NCI-H460 (cell line): ENCODE measurements at regions not wholly inside any gene's neighbourhood (a gene's known extent, or its start where the extent isn't known, plus 50 kb on each side); places are given as distances from the start of the nearest gene placed in this dataset.

Experiments
- DNase-seq: peaks from one replicate; pipeline ENCODE4 v3.0.0-alpha.2; 2016; ENCODE audit warnings: low read depth; ENCODE audit errors: extremely low read depth

- DNase-seq = no peak
These were observed 100.5 kb downstream of the AASDH start for GRCh38 chr4:56286763-56287162.

GRCh38 chr4:56283375-56283774, 103.9 kb downstream of the AASDH start:
- no peak for DNase-seq

DNA sequence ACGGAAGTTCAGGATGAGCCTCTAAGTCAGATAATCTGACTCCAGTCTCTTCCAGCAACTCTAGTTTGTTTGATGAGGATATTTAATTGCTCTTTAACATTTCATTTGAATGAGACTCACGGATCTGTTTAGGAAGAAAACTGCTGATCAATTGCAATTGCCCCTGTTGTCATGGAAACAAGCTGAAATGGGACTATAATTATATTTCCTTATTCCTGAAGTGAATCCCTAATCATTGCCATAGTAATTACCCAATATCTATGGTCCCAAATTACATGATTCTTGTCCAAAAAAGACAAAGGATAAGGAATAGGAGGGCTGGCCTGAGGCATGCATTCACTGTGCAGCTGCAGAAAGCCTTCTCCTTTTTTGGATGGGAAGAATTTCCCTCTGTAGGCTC, 105.3 kb downstream of the AASDH start:
- no peak for DNase-seq

- no peak for DNase-seq
These were observed 110.7 kb downstream of the AASDH start for GRCh38 chr4:56276547-56276946.

DNA sequence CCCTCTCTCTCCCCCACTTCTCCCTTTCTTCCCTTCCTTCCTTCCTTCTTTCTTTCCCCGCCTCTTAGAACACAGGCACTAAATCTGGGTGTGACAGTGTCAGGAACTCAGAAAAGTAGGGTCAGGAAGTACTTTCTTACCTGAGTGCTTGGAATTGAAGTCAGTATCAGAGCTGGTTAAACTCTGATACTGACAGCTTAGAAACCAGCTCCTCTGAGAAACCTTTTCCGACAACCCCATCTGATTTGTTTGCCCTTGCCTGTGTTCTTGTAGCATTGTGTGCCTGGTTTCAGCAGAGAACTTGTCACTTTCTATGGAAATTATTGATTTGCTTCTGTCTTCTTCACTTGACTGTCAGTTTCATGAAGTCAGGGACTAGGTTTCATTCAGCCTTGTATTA, 113.9 kb downstream of the AASDH start:
- DNase-seq = no peak

DNA sequence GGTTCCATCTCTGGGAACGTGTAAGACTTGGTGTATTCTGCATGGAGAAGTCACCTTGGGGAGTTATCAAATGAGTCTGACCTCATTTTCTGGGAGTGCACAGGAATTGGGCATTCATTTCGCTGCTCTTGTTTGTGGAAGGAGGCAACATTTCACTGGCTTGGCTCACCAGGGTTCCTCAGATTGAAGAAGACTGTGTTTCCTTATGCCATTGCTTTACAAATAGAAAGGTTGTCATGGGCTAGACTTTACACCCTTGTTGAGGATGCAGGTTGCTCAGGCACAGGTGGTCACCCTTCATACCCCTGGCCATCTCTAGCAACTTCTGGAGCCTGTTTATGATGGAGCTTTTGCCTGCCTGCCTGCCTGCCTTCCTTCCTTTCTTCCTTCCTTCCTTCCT, 114.4 kb downstream of the AASDH start:
- DNase-seq = no peak

DNA sequence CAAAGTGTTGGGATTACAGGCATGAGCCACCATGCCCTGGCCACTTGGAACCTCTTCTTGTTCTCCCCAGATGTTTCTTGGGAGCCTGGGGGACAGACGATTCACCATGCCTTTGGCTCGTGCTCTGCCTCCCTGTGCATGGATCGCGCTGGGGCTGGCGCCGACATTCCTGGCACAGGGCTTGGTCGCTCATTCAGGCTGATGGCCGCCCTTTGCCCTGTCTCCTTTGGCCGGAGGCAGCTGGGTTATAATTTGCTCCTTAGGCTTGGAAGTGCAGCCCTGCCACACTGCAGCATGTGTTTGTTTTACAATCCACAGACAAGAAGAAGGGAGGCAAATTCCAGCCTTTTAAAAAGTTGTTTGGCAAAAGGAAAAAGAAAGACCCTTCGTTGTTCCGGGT, 115.3 kb downstream of the AASDH start:
- no peak for DNase-seq

DNA sequence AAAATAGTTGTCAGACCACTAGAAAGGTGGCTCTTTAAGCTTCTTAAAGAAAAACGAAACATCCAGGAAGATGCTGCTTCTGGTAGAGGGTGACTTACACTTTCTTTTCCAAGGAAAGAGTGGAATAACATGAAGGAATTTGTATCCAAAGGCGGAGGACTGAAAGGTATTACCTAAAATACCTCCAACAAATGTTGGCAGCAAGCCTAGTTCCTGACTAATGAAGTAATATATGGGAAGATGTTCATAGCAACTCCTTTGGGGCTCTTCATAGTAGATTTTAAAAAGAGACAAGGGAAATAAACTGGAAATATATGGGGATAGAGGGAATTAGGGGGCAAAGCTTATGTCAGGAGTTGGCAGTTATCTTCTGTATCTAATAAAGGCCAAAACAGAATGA, 116.2 kb downstream of the AASDH start:
- DNase-seq = no peak

GRCh38 chr4:56267558-56267957, 119.7 kb downstream of the AASDH start:
- DNase-seq = no peak

- DNase-seq = no peak
These were observed 122.4 kb downstream of the AASDH start for GRCh38 chr4:56264873-56265272.

DNA sequence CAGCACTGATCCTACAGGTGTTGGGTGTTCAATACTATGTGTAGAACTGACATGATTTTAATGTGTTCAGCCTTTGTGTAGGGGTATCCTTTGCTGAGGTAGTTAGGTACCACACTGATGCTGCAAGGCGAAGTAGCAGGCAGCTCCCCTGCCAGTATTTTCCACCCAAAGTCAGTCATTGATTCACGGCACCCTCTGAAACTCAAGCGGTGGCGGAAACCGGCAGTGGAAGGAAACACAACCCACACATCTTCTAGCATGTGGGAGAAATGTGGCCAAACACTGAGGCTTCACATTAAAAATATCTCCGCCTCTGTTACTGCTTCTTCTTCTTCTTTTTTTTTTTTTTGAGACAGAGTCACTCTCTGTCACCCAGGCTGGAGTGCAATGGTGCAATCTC, 126.3 kb downstream of the AASDH start:
- no peak for DNase-seq

- DNase-seq = no peak
These were observed 127.0 kb downstream of the AASDH start for GRCh38 chr4:56260320-56260719.

- no peak for DNase-seq
These were observed 127.6 kb downstream of the AASDH start for GRCh38 chr4:56259655-56260054.

DNA sequence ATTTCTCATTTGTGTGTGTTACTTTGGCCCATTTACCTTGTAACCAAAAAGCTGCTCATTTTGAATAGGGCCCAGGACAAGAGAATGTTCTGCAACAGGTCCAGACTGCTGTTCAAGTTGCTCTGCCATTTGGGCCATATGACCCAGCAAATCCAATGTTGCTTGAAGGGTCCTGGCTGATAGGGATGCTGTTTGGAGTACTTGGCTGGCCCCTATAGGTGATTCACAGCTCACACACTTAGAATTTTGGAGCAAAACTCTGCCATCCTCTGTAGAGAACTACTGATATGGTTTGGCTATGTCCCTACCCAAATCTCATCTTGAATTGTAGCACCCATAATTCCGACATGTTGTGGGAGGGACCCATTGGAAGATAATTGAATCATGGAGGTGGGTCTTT, 131.5 kb downstream of the AASDH start:
- no peak for DNase-seq

GRCh38 chr4:56253666-56254305, 133.5 kb downstream of the AASDH start:
- DNase-seq = no peak

- no peak for DNase-seq
These were observed 134.6 kb downstream of the AASDH start for GRCh38 chr4:56252561-56253152.

- no peak for DNase-seq
These were observed 135.7 kb downstream of the AASDH start for GRCh38 chr4:56251556-56251955.

DNA sequence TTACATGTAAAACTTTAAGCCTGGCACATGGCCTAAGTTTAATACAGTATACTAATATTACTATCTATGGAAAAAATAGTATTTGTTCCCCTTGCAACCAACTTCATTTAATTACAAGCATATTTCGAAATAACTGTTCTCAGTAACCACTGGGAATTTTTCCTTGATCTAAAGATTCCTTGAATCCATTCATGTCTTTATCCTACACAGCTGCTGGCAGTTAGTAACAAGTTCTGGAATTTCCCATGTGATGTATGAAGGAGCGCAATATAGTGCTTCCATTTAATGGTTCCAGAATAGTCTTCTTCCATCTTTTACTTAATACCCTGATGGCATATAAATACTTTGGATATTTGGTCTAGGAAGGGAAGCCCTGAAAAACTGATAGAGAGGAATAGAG, 136.5 kb downstream of the AASDH start:
- DNase-seq = no peak

- no peak for DNase-seq
These were observed 139.6 kb downstream of the AASDH start for GRCh38 chr4:56247646-56248045.

GRCh38 chr4:56246233-56246610, 141.1 kb downstream of the AASDH start:
- no peak for DNase-seq

DNA sequence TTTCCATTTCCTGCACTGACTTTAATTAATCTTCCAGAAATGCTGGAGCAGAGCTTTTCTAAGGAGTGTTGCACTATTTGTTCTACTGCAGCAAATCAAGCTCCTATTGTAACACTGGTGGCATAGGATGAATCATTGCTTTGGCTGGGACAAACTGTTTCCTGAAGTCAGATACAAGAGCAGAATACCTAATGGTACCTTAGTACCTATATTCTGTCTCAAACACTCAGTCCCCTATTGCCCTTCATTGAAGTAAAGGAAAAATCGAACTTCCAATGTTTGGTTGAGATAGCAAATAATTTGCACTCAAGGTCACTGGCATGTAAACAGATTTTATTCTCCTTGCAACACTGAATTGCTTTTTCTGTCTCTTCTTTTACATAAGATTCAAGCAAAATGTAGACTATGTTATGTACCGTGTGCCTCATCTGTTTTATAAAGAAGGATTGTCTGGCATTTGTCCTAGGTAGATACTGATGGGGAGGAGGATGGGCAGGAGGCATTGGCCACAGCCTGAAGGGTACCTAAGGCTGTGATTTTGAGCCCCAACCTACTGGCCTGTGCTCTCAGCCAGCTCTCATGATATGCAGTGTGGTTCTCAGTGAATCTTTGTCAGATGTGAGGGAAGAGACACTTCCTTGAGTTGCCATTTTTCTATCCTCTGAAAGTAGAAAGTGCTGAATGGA, 141.6 kb downstream of the AASDH start:
- no peak for DNase-seq

- no peak for DNase-seq
These were observed 142.6 kb downstream of the AASDH start for GRCh38 chr4:56244681-56245080.
